Lower lobe of right lung (tissue), 2 donors: ENCODE measurements at regions not wholly inside any gene's neighbourhood (a gene's known extent, or its start where the extent isn't known, plus 50 kb on each side); places are given as distances from the start of the nearest gene placed in this dataset.

Experiments used
- ATAC-seq, 2 donors: fragments of 200-7000 bp; cut with Tn5 transposase; one replicate each; pipeline ENCODE4 v1.9.1; 2020 to 2022; ENCODE audit warnings: mild to moderate bottlenecking in 2 of 2, moderate library complexity in 2 of 2
- DNase-seq: peaks from one replicate; pipeline ENCODE4 v3.0.0-alpha.2; 2020
- H3K27ac ChIP-seq: fragments of 200-600 bp; one replicate; pipeline ENCODE4 v1.8.0; 2022
- H3K27me3 ChIP-seq: fragments of 200-600 bp; one replicate; pipeline ENCODE4 v1.8.0; 2022; ENCODE audit warnings: low read depth
- H3K36me3 ChIP-seq: fragments of 200-600 bp; one replicate; pipeline ENCODE4 v1.8.0; 2022; ENCODE audit warnings: mild to moderate bottlenecking
- H3K4me1 ChIP-seq: fragments of 200-600 bp; one replicate; pipeline ENCODE4 v1.8.0; 2022
- H3K4me3 ChIP-seq: fragments of 200-600 bp; one replicate; pipeline ENCODE4 v1.8.0; 2022; ENCODE audit warnings: mild to moderate bottlenecking
- H3K9me3 ChIP-seq: fragments of 200-600 bp; one replicate; pipeline ENCODE4 v1.8.0; 2022
- CTCF ChIP-seq: fragments of 200-600 bp; IDR thresholded peaks from one replicate; pipeline ENCODE4 v1.8.0; 2022; ENCODE audit warnings: antibody characterized with exemption, mild to moderate bottlenecking
- intact Hi-C: fragments of 100-400 bp; cut with DNase I; formaldehyde crosslinking; loops from one replicate; pipeline ENCODE4 v1.11.0; 2022
- donor health status: DM: no; HTN: yes; CAD: no; lungs with severe emphysema.

- no peak for ATAC-seq
- Histone ChIP-seq H3K4me1 (peaks cover 8% of the 10 kb centered on the region), H3K9me3 (no peaks in the 10 kb centered on the region), H3K27ac (no peak overlapping the region), H3K36me3 (no peaks in the 10 kb centered on the region), H3K27me3 (no peaks in the 10 kb centered on the region), H3K4me3 (no peak overlapping the region)
- no peak for TF ChIP-seq CTCF
- intact Hi-C loops: no loop called here
- DNase-seq: no peak
These were observed 86.3 kb upstream of the PHLPP1 start for GRCh38 chr18:62629031-62629430.

- Histone ChIP-seq H3K4me3 (no peak overlapping the region), H3K9me3 (no peaks in the 10 kb centered on the region), H3K27ac (no peak overlapping the region), H3K4me1 (no peaks in the 10 kb centered on the region), H3K36me3 (no peaks in the 10 kb centered on the region), H3K27me3 (no peaks in the 10 kb centered on the region)
- no peak for TF ChIP-seq CTCF
- ATAC-seq (no peak), DNase-seq (no peak)
- intact Hi-C loops: no loop called here
These were observed 84.2 kb upstream of the PHLPP1 start for GRCh38 chr18:62631173-62631572.

GRCh38 chr18:62632788-62633455 is 82.4 kb upstream of the PHLPP1 start:
- H3K9me3 ChIP-seq: no peaks in the 10 kb centered on the region
- H3K4me3 ChIP-seq: no peak overlapping the region
- H3K36me3 ChIP-seq: no peaks in the 10 kb centered on the region
- no peak for ATAC-seq
- H3K4me1 ChIP-seq: no peaks in the 10 kb centered on the region
- no peak overlapping the region for H3K27ac ChIP-seq
- DNase-seq: no peak
- intact Hi-C loops: no loop called here
- TF ChIP-seq CTCF: no peak
- no peaks in the 10 kb centered on the region for H3K27me3 ChIP-seq

GRCh38 chr18:62634458-62634857 is 80.9 kb upstream of the PHLPP1 start:
- DNase-seq (no peak), ATAC-seq (no peak)
- Histone ChIP-seq H3K27me3 (no peaks in the 10 kb centered on the region), H3K9me3 (no peaks in the 10 kb centered on the region), H3K27ac (no peak overlapping the region), H3K4me3 (no peak overlapping the region), H3K4me1 (no peaks in the 10 kb centered on the region), H3K36me3 (no peaks in the 10 kb centered on the region)
- no peak for TF ChIP-seq CTCF
- intact Hi-C loops: no loop called here

GRCh38 chr18:62634979-62635630 is 80.2 kb upstream of the PHLPP1 start:
- no peaks in the 10 kb centered on the region for H3K4me1 ChIP-seq
- no peak overlapping the region for H3K27ac ChIP-seq
- no peaks in the 10 kb centered on the region for H3K36me3 ChIP-seq
- intact Hi-C loops: no loop called here
- no peak for DNase-seq
- no peak overlapping the region for H3K4me3 ChIP-seq
- no peaks in the 10 kb centered on the region for H3K27me3 ChIP-seq
- no peak for TF ChIP-seq CTCF
- no peak for ATAC-seq
- H3K9me3 ChIP-seq: no peaks in the 10 kb centered on the region
